ENCODE measurements at regions not wholly inside any gene's neighbourhood (a gene's known extent, or its start where the extent isn't known, plus 50 kb on each side); places are given as distances from the start of the nearest gene placed in this dataset.

GRCh38 chr1:82265436-82265835 lies 464.7 kb downstream of the ADGRL2 start:
- H3K27me3 ChIP-seq (ENCODE audit: insufficient read depth, low read length), result no peaks in the 10 kb centered on the region

GRCh38 chr1:82264802-82265201 lies 464.1 kb downstream of the ADGRL2 start:
- Histone ChIP-seq H3K9me3 (ENCODE audit: low read depth, low read length) (no peaks in the 10 kb centered on the region), H3K27me3 (ENCODE audit: insufficient read depth, low read length) (no peaks in the 10 kb centered on the region), H3K4me3 (ENCODE audit: low read length) (no peak overlapping the region), H3K4me1 (ENCODE audit: insufficient read depth, low read length) (no peaks in the 10 kb centered on the region)

More at GRCh38 chr1:82265436-82265835, 464.7 kb downstream of the ADGRL2 start:
- Histone ChIP-seq H3K4me3 (ENCODE audit: low read length) (no peak overlapping the region), H3K9me3 (ENCODE audit: low read depth, low read length) (no peaks in the 10 kb centered on the region), H3K4me1 (ENCODE audit: insufficient read depth, low read length) (no peaks in the 10 kb centered on the region)

GRCh38 chr1:82263396-82263795 lies 462.7 kb downstream of the ADGRL2 start:
- Histone ChIP-seq H3K27me3 (ENCODE audit: insufficient read depth, low read length) (no peaks in the 10 kb centered on the region), H3K4me3 (ENCODE audit: low read length) (no peak overlapping the region), H3K4me1 (ENCODE audit: insufficient read depth, low read length) (no peaks in the 10 kb centered on the region), H3K9me3 (ENCODE audit: low read depth, low read length) (no peaks in the 10 kb centered on the region)

GRCh38 chr1:82260666-82261065 lies 459.9 kb downstream of the ADGRL2 start:
- no peaks in the 10 kb centered on the region for H3K9me3 ChIP-seq (ENCODE audit: low read depth, low read length)
- H3K4me1 ChIP-seq (ENCODE audit: insufficient read depth, low read length), result no peaks in the 10 kb centered on the region
- H3K27me3 ChIP-seq (ENCODE audit: insufficient read depth, low read length), result no peaks in the 10 kb centered on the region
- H3K4me3 ChIP-seq (ENCODE audit: low read length), result no peak overlapping the region

- Histone ChIP-seq H3K9me3 (ENCODE audit: low read depth, low read length) (no peaks in the 10 kb centered on the region), H3K4me3 (ENCODE audit: low read length) (no peak overlapping the region)
Observed at GRCh38 chr1:82260051-82260450, 459.3 kb downstream of the ADGRL2 start.

GRCh38 chr1:82258887-82259286 lies 458.2 kb downstream of the ADGRL2 start:
- Histone ChIP-seq H3K4me3 (ENCODE audit: low read length) (no peak overlapping the region), H3K27me3 (ENCODE audit: insufficient read depth, low read length) (no peaks in the 10 kb centered on the region), H3K9me3 (ENCODE audit: low read depth, low read length) (no peaks in the 10 kb centered on the region), H3K4me1 (ENCODE audit: insufficient read depth, low read length) (no peaks in the 10 kb centered on the region)

More at GRCh38 chr1:82260051-82260450, 459.3 kb downstream of the ADGRL2 start:
- H3K4me1 ChIP-seq (ENCODE audit: insufficient read depth, low read length), result no peaks in the 10 kb centered on the region
- H3K27me3 ChIP-seq (ENCODE audit: insufficient read depth, low read length), result no peaks in the 10 kb centered on the region

- H3K4me1 ChIP-seq (ENCODE audit: insufficient read depth, low read length), result no peaks in the 10 kb centered on the region
- H3K9me3 ChIP-seq (ENCODE audit: low read depth, low read length), result no peaks in the 10 kb centered on the region
- H3K4me3 ChIP-seq (ENCODE audit: low read length), result no peak overlapping the region
Observed at GRCh38 chr1:82246050-82246449, 445.3 kb downstream of the ADGRL2 start.

GRCh38 chr1:82245345-82246014 lies 444.7 kb downstream of the ADGRL2 start:
- no peaks in the 10 kb centered on the region for H3K27me3 ChIP-seq (ENCODE audit: insufficient read depth, low read length)
- no peaks in the 10 kb centered on the region for H3K4me1 ChIP-seq (ENCODE audit: insufficient read depth, low read length)
- no peak overlapping the region for H3K4me3 ChIP-seq (ENCODE audit: low read length)
- no peaks in the 10 kb centered on the region for H3K9me3 ChIP-seq (ENCODE audit: low read depth, low read length)

More at GRCh38 chr1:82246050-82246449, 445.3 kb downstream of the ADGRL2 start:
- no peaks in the 10 kb centered on the region for H3K27me3 ChIP-seq (ENCODE audit: insufficient read depth, low read length)

GRCh38 chr1:82240571-82240970 lies 439.8 kb downstream of the ADGRL2 start:
- no peaks in the 10 kb centered on the region for H3K4me1 ChIP-seq (ENCODE audit: insufficient read depth, low read length)
- H3K4me3 ChIP-seq (ENCODE audit: low read length), result no peak overlapping the region
- no peaks in the 10 kb centered on the region for H3K27me3 ChIP-seq (ENCODE audit: insufficient read depth, low read length)
- H3K9me3 ChIP-seq (ENCODE audit: low read depth, low read length), result no peaks in the 10 kb centered on the region

- Histone ChIP-seq H3K4me1 (ENCODE audit: insufficient read depth, low read length) (peaks cover 19% of the 10 kb centered on the region), H3K4me3 (ENCODE audit: low read length) (no peak overlapping the region)
Observed at GRCh38 chr1:82230667-82231066, 429.9 kb downstream of the ADGRL2 start.

GRCh38 chr1:82227306-82228095 lies 426.8 kb downstream of the ADGRL2 start:
- Histone ChIP-seq H3K4me1 (ENCODE audit: insufficient read depth, low read length) (peaks cover 30% of the 10 kb centered on the region), H3K27me3 (ENCODE audit: insufficient read depth, low read length) (no peaks in the 10 kb centered on the region), H3K4me3 (ENCODE audit: low read length) (no peak overlapping the region), H3K9me3 (ENCODE audit: low read depth, low read length) (no peaks in the 10 kb centered on the region)

More at GRCh38 chr1:82230667-82231066, 429.9 kb downstream of the ADGRL2 start:
- H3K9me3 ChIP-seq (ENCODE audit: low read depth, low read length), result no peaks in the 10 kb centered on the region
- H3K27me3 ChIP-seq (ENCODE audit: insufficient read depth, low read length), result no peaks in the 10 kb centered on the region

GRCh38 chr1:82226186-82226505 lies 425.4 kb downstream of the ADGRL2 start:
- no peaks in the 10 kb centered on the region for H3K9me3 ChIP-seq (ENCODE audit: low read depth, low read length)
- H3K4me3 ChIP-seq (ENCODE audit: low read length), result no peak overlapping the region
- H3K27me3 ChIP-seq (ENCODE audit: insufficient read depth, low read length), result no peaks in the 10 kb centered on the region
- peaks cover 30% of the 10 kb centered on the region for H3K4me1 ChIP-seq (ENCODE audit: insufficient read depth, low read length)

GRCh38 chr1:82225421-82226185 lies 424.9 kb downstream of the ADGRL2 start:
- H3K4me1 ChIP-seq (ENCODE audit: insufficient read depth, low read length), result peaks cover 30% of the 10 kb centered on the region
- H3K4me3 ChIP-seq (ENCODE audit: low read length), result no peak overlapping the region

GRCh38 chr1:82223091-82223490 lies 422.4 kb downstream of the ADGRL2 start:
- Histone ChIP-seq H3K27me3 (ENCODE audit: insufficient read depth, low read length) (no peaks in the 10 kb centered on the region), H3K4me1 (ENCODE audit: insufficient read depth, low read length) (peaks cover 30% of the 10 kb centered on the region), H3K9me3 (ENCODE audit: low read depth, low read length) (no peaks in the 10 kb centered on the region), H3K4me3 (ENCODE audit: low read length) (no peak overlapping the region)

More at GRCh38 chr1:82225421-82226185, 424.9 kb downstream of the ADGRL2 start:
- Histone ChIP-seq H3K9me3 (ENCODE audit: low read depth, low read length) (no peaks in the 10 kb centered on the region), H3K27me3 (ENCODE audit: insufficient read depth, low read length) (no peaks in the 10 kb centered on the region)

GRCh38 chr1:82221721-82222120 lies 421.0 kb downstream of the ADGRL2 start:
- Histone ChIP-seq H3K27me3 (ENCODE audit: insufficient read depth, low read length) (no peaks in the 10 kb centered on the region), H3K4me1 (ENCODE audit: insufficient read depth, low read length) (peaks cover 20% of the 10 kb centered on the region), H3K4me3 (ENCODE audit: low read length) (no peak overlapping the region), H3K9me3 (ENCODE audit: low read depth, low read length) (no peaks in the 10 kb centered on the region)
